ENCODE measurements at regions not wholly inside any gene's neighbourhood (a gene's known extent, or its start where the extent isn't known, plus 50 kb on each side); places are given as distances from the start of the nearest gene placed in this dataset.

GRCh38 chr10:10307551-10307950 is 710.1 kb upstream of the CELF2 start:
- Histone ChIP-seq H3K9me3 (no peaks in the 10 kb centered on the region), H3K27ac (ENCODE audit: low read length) (no peak overlapping the region), H3K27me3 (replicated peaks in 1 of 2; ENCODE audit: control insufficient read depth in 2 of 2, extremely low read depth in 1 of 2, insufficient read depth in 2 of 2, low read length in 1 of 2) (no peaks in the 10 kb centered on the region), H3K4me1 (ENCODE audit: control insufficient read depth in 1 of 2, extremely low read depth in 1 of 2, insufficient read depth in 2 of 2, low read length in 2 of 2) (no peaks in the 10 kb centered on the region), H3K4me3 (ENCODE audit: control insufficient read depth in 1 of 2, extremely low read depth in 1 of 2, low read length in 1 of 2) (no peak overlapping the region), H3K36me3 (ENCODE audit: control insufficient read depth in 2 of 2, extremely low read depth in 1 of 2, insufficient read depth in 1 of 2, low read length in 1 of 2) (no peaks in the 10 kb centered on the region)
- no CpG with 5 or more reads among the region's 3 CpGs for WGBS (ENCODE audit: insufficient coverage)
- Mint-ChIP-seq H3K27me3 (peaks cover 3 to 16% of the 10 kb centered on the region in 2 donors), H3K4me1 (no peaks in the 10 kb centered on the region), H3K4me3 (no peak overlapping the region), H3K9me3 (no peaks in the 10 kb centered on the region), H3K36me3 (no peaks in the 10 kb centered on the region), H3K27ac (no peak overlapping the region)
- ChIA-PET POLR2A (no interaction called here), CTCF (interaction anchor here in 1 of 2 donors (0.5 kb wide), 1 partner anchor 11 kb away, joined by 4 read pairs; no protein-coding TSS in a partner anchor)
- no peak for DNase-seq
- no peak for ATAC-seq (replicated peaks in 1 of 4)

- Mint-ChIP-seq H3K4me1 (no peaks in the 10 kb centered on the region), H3K4me3 (no peak overlapping the region), H3K27ac (no peak overlapping the region), H3K27me3 (peaks cover 3 to 5% of the 10 kb centered on the region in 2 donors), H3K36me3 (no peaks in the 10 kb centered on the region), H3K9me3 (no peaks in the 10 kb centered on the region)
- Histone ChIP-seq H3K4me1 (ENCODE audit: control insufficient read depth in 1 of 2, extremely low read depth in 1 of 2, insufficient read depth in 2 of 2, low read length in 2 of 2) (no peaks in the 10 kb centered on the region), H3K36me3 (ENCODE audit: control insufficient read depth in 2 of 2, extremely low read depth in 1 of 2, insufficient read depth in 1 of 2, low read length in 1 of 2) (no peaks in the 10 kb centered on the region), H3K4me3 (ENCODE audit: control insufficient read depth in 1 of 2, extremely low read depth in 1 of 2, low read length in 1 of 2) (no peak overlapping the region), H3K27me3 (replicated peaks in 1 of 2; ENCODE audit: control insufficient read depth in 2 of 2, extremely low read depth in 1 of 2, insufficient read depth in 2 of 2, low read length in 1 of 2) (no peaks in the 10 kb centered on the region), H3K9me3 (no peaks in the 10 kb centered on the region), H3K27ac (ENCODE audit: low read length) (no peak overlapping the region)
- CTCF ChIA-PET = no interaction called here
- ATAC-seq (replicated peaks in 1 of 4) (no peak), DNase-seq (no peak)
- WGBS (ENCODE audit: insufficient coverage) = 50% methylated on average over 1 of the region's 1 CpG
- POLR2A ChIA-PET = interaction anchor here in 1 of 2 donors (0.7 kb wide), 1 partner anchor 153 kb away, joined by 3 read pairs; no protein-coding TSS in a partner anchor
Measured at GRCh38 chr10:10310498-10310897, 707.2 kb upstream of the CELF2 start.

- Histone ChIP-seq H3K4me3 (ENCODE audit: control insufficient read depth in 1 of 2, extremely low read depth in 1 of 2, low read length in 1 of 2) (no peak overlapping the region), H3K36me3 (ENCODE audit: control insufficient read depth in 2 of 2, extremely low read depth in 1 of 2, insufficient read depth in 1 of 2, low read length in 1 of 2) (no peaks in the 10 kb centered on the region), H3K27ac (ENCODE audit: low read length) (no peak overlapping the region), H3K4me1 (ENCODE audit: control insufficient read depth in 1 of 2, extremely low read depth in 1 of 2, insufficient read depth in 2 of 2, low read length in 2 of 2) (no peaks in the 10 kb centered on the region), H3K27me3 (replicated peaks in 1 of 2; ENCODE audit: control insufficient read depth in 2 of 2, extremely low read depth in 1 of 2, insufficient read depth in 2 of 2, low read length in 1 of 2) (no peaks in the 10 kb centered on the region), H3K9me3 (no peaks in the 10 kb centered on the region)
- no peak overlapping the region for H3K4me3 Mint-ChIP-seq
- H3K36me3 Mint-ChIP-seq = no peaks in the 10 kb centered on the region
- H3K27ac Mint-ChIP-seq = no peak overlapping the region
- CTCF ChIA-PET = interaction anchor here in 1 of 2 donors (0.7 kb wide), 1 partner anchor 623 kb away, joined by 3 read pairs; no protein-coding TSS in a partner anchor
- H3K27me3 Mint-ChIP-seq = peaks cover 3 to 5% of the 10 kb centered on the region in 2 donors
- ATAC-seq (replicated peaks in 1 of 4) = no peak
- DNase-seq = no peak
- POLR2A ChIA-PET = interaction anchor here in 1 of 2 donors (0.6 kb wide), 1 partner anchor 1191 kb away, joined by 4 read pairs; no protein-coding TSS in a partner anchor
- H3K9me3 Mint-ChIP-seq = no peaks in the 10 kb centered on the region
- H3K4me1 Mint-ChIP-seq = no peaks in the 10 kb centered on the region
- 60% methylated on average over 1 of the region's 2 CpGs for WGBS (ENCODE audit: insufficient coverage)
Measured at GRCh38 chr10:10311966-10312365, 705.7 kb upstream of the CELF2 start.

- POLR2A ChIA-PET = no interaction called here
- no peaks in the 10 kb centered on the region for H3K27me3 ChIP-seq (replicated peaks in 1 of 2; ENCODE audit: control insufficient read depth in 2 of 2, extremely low read depth in 1 of 2, insufficient read depth in 2 of 2, low read length in 1 of 2)
- no CpG with 5 or more reads among the region's 3 CpGs for WGBS (ENCODE audit: insufficient coverage)
Measured at GRCh38 chr10:10313149-10313835, 704.4 kb upstream of the CELF2 start.

GRCh38 chr10:10314626-10315025 is 703.0 kb upstream of the CELF2 start:
- WGBS (ENCODE audit: insufficient coverage) = no CpG with 5 or more reads among the region's 2 CpGs
- POLR2A ChIA-PET = no interaction called here
- no peak overlapping the region for H3K27ac Mint-ChIP-seq
- H3K4me1 Mint-ChIP-seq = no peaks in the 10 kb centered on the region
- no peaks in the 10 kb centered on the region for H3K9me3 Mint-ChIP-seq
- ATAC-seq (replicated peaks in 1 of 4) (no peak), DNase-seq (no peak)
- H3K36me3 Mint-ChIP-seq = no peaks in the 10 kb centered on the region
- no peak overlapping the region for H3K4me3 ChIP-seq (ENCODE audit: control insufficient read depth in 1 of 2, extremely low read depth in 1 of 2, low read length in 1 of 2)
- CTCF ChIA-PET = no interaction called here
- H3K4me3 Mint-ChIP-seq = no peak overlapping the region
- H3K4me1 ChIP-seq (ENCODE audit: control insufficient read depth in 1 of 2, extremely low read depth in 1 of 2, insufficient read depth in 2 of 2, low read length in 2 of 2) = no peaks in the 10 kb centered on the region
- H3K27ac ChIP-seq (ENCODE audit: low read length) = no peak overlapping the region
- no peaks in the 10 kb centered on the region for H3K27me3 ChIP-seq (replicated peaks in 1 of 2; ENCODE audit: control insufficient read depth in 2 of 2, extremely low read depth in 1 of 2, insufficient read depth in 2 of 2, low read length in 1 of 2)
- H3K27me3 Mint-ChIP-seq = peaks cover 0 to 11% of the 10 kb centered on the region in 2 donors
- H3K9me3 ChIP-seq = no peaks in the 10 kb centered on the region
- H3K36me3 ChIP-seq (ENCODE audit: control insufficient read depth in 2 of 2, extremely low read depth in 1 of 2, insufficient read depth in 1 of 2, low read length in 1 of 2) = no peaks in the 10 kb centered on the region

More at GRCh38 chr10:10313149-10313835, 704.4 kb upstream of the CELF2 start:
- H3K36me3 ChIP-seq (ENCODE audit: control insufficient read depth in 2 of 2, extremely low read depth in 1 of 2, insufficient read depth in 1 of 2, low read length in 1 of 2) = no peaks in the 10 kb centered on the region
- H3K9me3 Mint-ChIP-seq = no peaks in the 10 kb centered on the region
- H3K4me3 ChIP-seq (ENCODE audit: control insufficient read depth in 1 of 2, extremely low read depth in 1 of 2, low read length in 1 of 2) = no peak overlapping the region
- H3K36me3 Mint-ChIP-seq = no peaks in the 10 kb centered on the region
- CTCF ChIA-PET = no interaction called here
- no peaks in the 10 kb centered on the region for H3K4me1 Mint-ChIP-seq
- H3K4me3 Mint-ChIP-seq = no peak overlapping the region
- H3K9me3 ChIP-seq = no peaks in the 10 kb centered on the region
- peaks cover 0 to 11% of the 10 kb centered on the region in 2 donors for H3K27me3 Mint-ChIP-seq
- H3K27ac Mint-ChIP-seq = no peak overlapping the region
- H3K4me1 ChIP-seq (ENCODE audit: control insufficient read depth in 1 of 2, extremely low read depth in 1 of 2, insufficient read depth in 2 of 2, low read length in 2 of 2) = no peaks in the 10 kb centered on the region
- H3K27ac ChIP-seq (ENCODE audit: low read length) = no peak overlapping the region
- ATAC-seq (replicated peaks in 1 of 4) (no peak), DNase-seq (no peak)

GRCh38 chr10:10315989-10316388 is 701.7 kb upstream of the CELF2 start:
- no peaks in the 10 kb centered on the region for H3K9me3 ChIP-seq
- Mint-ChIP-seq H3K27ac (no peak overlapping the region), H3K9me3 (no peaks in the 10 kb centered on the region), H3K36me3 (no peaks in the 10 kb centered on the region), H3K27me3 (peaks cover 0 to 6% of the 10 kb centered on the region in 2 donors), H3K4me1 (no peaks in the 10 kb centered on the region), H3K4me3 (no peak overlapping the region)
- ChIA-PET POLR2A (no interaction called here), CTCF (no interaction called here)
- H3K4me1 ChIP-seq (ENCODE audit: control insufficient read depth in 1 of 2, extremely low read depth in 1 of 2, insufficient read depth in 2 of 2, low read length in 2 of 2) = no peaks in the 10 kb centered on the region
- no CpG with 5 or more reads among the region's 1 CpG for WGBS (ENCODE audit: insufficient coverage)
- H3K27ac ChIP-seq (ENCODE audit: low read length) = no peak overlapping the region
- no peak for DNase-seq
- H3K27me3 ChIP-seq (replicated peaks in 1 of 2; ENCODE audit: control insufficient read depth in 2 of 2, extremely low read depth in 1 of 2, insufficient read depth in 2 of 2, low read length in 1 of 2) = no peaks in the 10 kb centered on the region
- H3K36me3 ChIP-seq (ENCODE audit: control insufficient read depth in 2 of 2, extremely low read depth in 1 of 2, insufficient read depth in 1 of 2, low read length in 1 of 2) = no peaks in the 10 kb centered on the region
- ATAC-seq (replicated peaks in 1 of 4) = no peak
- H3K4me3 ChIP-seq (ENCODE audit: control insufficient read depth in 1 of 2, extremely low read depth in 1 of 2, low read length in 1 of 2) = no peak overlapping the region
